OCI-M2 (cell line): ENCODE measurements at regions not wholly inside any gene's neighbourhood (a gene's known extent, or its start where the extent isn't known, plus 50 kb on each side); places are given as distances from the start of the nearest gene placed in this dataset.

Experiments
- DNase-seq: peaks from one replicate; lab custom pipeline; 2025; ENCODE audit not compliant: unreplicated experiment; lab: John Stamatoyannopoulos, UW

- DNase-seq: no peak
Measured at GRCh38 chr2:126368758-126369157, 287.2 kb upstream of the GYPC start.

- DNase-seq: no peak
Measured at GRCh38 chr2:126370201-126370600, 285.8 kb upstream of the GYPC start.

- DNase-seq: no peak
Measured at GRCh38 chr2:126372406-126372805, 283.6 kb upstream of the GYPC start.

GRCh38 chr2:126378176-126378575 lies 277.8 kb upstream of the GYPC start:
- DNase-seq: no peak

GRCh38 chr2:126381091-126381490 lies 274.9 kb upstream of the GYPC start:
- DNase-seq: no peak

GRCh38 chr2:126382998-126383397 lies 273.0 kb upstream of the GYPC start:
- no peak for DNase-seq

GRCh38 chr2:126383800-126384199 lies 272.2 kb upstream of the GYPC start:
- DNase-seq: no peak

GRCh38 chr2:126385441-126385840 lies 270.5 kb upstream of the GYPC start:
- no peak for DNase-seq

GRCh38 chr2:126385983-126386382 lies 270.0 kb upstream of the GYPC start:
- DNase-seq: no peak

- no peak for DNase-seq
Measured at GRCh38 chr2:126389446-126389845, 266.5 kb upstream of the GYPC start.

GRCh38 chr2:126392889-126393288 lies 263.1 kb upstream of the GYPC start:
- DNase-seq: no peak

GRCh38 chr2:126399001-126399400 lies 257.0 kb upstream of the GYPC start:
- no peak for DNase-seq

- no peak for DNase-seq
Measured at GRCh38 chr2:126403039-126403628, 252.8 kb upstream of the GYPC start.

GRCh38 chr2:126406267-126406666 lies 249.7 kb upstream of the GYPC start:
- no peak for DNase-seq

- DNase-seq: no peak
Measured at GRCh38 chr2:126408671-126409070, 247.3 kb upstream of the GYPC start.

- DNase-seq: no peak
Measured at GRCh38 chr2:126409850-126410249, 246.1 kb upstream of the GYPC start.

- no peak for DNase-seq
Measured at GRCh38 chr2:126413079-126413478, 242.9 kb upstream of the GYPC start.

GRCh38 chr2:126419403-126419802 lies 236.6 kb upstream of the GYPC start:
- no peak for DNase-seq

GRCh38 chr2:126425943-126426342 lies 230.0 kb upstream of the GYPC start:
- no peak for DNase-seq

- no peak for DNase-seq
Measured at GRCh38 chr2:126429103-126429502, 226.9 kb upstream of the GYPC start.

- no peak for DNase-seq
Measured at GRCh38 chr2:126431136-126431535, 224.8 kb upstream of the GYPC start.

GRCh38 chr2:126436411-126436810 lies 219.5 kb upstream of the GYPC start:
- DNase-seq: no peak

- no peak for DNase-seq
Measured at GRCh38 chr2:126437016-126437415, 218.9 kb upstream of the GYPC start.

- DNase-seq: no peak
Measured at GRCh38 chr2:126444512-126444911, 211.4 kb upstream of the GYPC start.
